ENCODE measurements at regions not wholly inside any gene's neighbourhood (a gene's known extent, or its start where the extent isn't known, plus 50 kb on each side); places are given as distances from the start of the nearest gene placed in this dataset.

GRCh38 chr9:130781569-130781968 lies 53.5 kb upstream of the ABL1 start:
- TF ChIP-seq CTCF (IDR thresholded peaks at IDR 0.05; ENCODE audit: low read depth, low read length, missing control alignments), result no peak
- no peak overlapping the region for H3K4me3 ChIP-seq (ENCODE audit: low read depth, low read length)
- DNase-seq (ENCODE audit: low read depth), result no peak

GRCh38 chr9:130782886-130783530 lies 52.0 kb upstream of the ABL1 start:
- no peak overlapping the region for H3K4me3 ChIP-seq (ENCODE audit: low read depth, low read length)
- TF ChIP-seq CTCF (IDR thresholded peaks at IDR 0.05; ENCODE audit: low read depth, low read length, missing control alignments), result no peak
- no peak for DNase-seq (ENCODE audit: low read depth)

GRCh38 chr9:130785053-130785452 lies 50.0 kb upstream of the ABL1 start:
- no peak overlapping the region for H3K4me3 ChIP-seq (ENCODE audit: low read depth, low read length)
- no peak for DNase-seq (ENCODE audit: low read depth)
- TF ChIP-seq CTCF (IDR thresholded peaks at IDR 0.05; ENCODE audit: low read depth, low read length, missing control alignments), result no peak
